Limb (tissue), 2 donors: ENCODE measurements at regions not wholly inside any gene's neighbourhood (a gene's known extent, or its start where the extent isn't known, plus 50 kb on each side); places are given as distances from the start of the nearest gene placed in this dataset.
"Not testable (repeated sequence)": the region's sequence is repeated elsewhere in the genome, so short reads cannot be mapped to it uniquely, and the experiment has no call there.

ENCODE experiments used
- DNase-seq, 2 donors: peaks; one replicate each; pipeline ENCODE4 v3.0.0-alpha.2; 2016; ENCODE audit errors: extremely low spot score in 2 of 2

GRCh38 chr11:129503646-129504045 is 128.0 kb downstream of the BARX2 start:
- no peak for DNase-seq

GRCh38 chr11:129505266-129505665 is 129.6 kb downstream of the BARX2 start:
- DNase-seq = no peak

GRCh38 chr11:129508163-129508562 is 132.5 kb downstream of the BARX2 start:
- DNase-seq = no peak

- no peak for DNase-seq
These were observed 152.6 kb downstream of the BARX2 start for GRCh38 chr11:129528296-129528695.

GRCh38 chr11:129530154-129530895 is 154.7 kb downstream of the BARX2 start:
- DNase-seq = no peak

GRCh38 chr11:129533395-129533794 is 157.7 kb downstream of the BARX2 start:
- DNase-seq = no peak

GRCh38 chr11:129536338-129536737 is 160.7 kb downstream of the BARX2 start:
- no peak for DNase-seq

- no peak for DNase-seq
These were observed 162.7 kb downstream of the BARX2 start for GRCh38 chr11:129538323-129538722.

- DNase-seq = no peak
These were observed 168.1 kb downstream of the BARX2 start for GRCh38 chr11:129543515-129544290.

GRCh38 chr11:129544691-129545090 is 169.0 kb downstream of the BARX2 start:
- no peak for DNase-seq

- DNase-seq = no peak
These were observed 170.6 kb downstream of the BARX2 start for GRCh38 chr11:129546266-129546665.

- no peak for DNase-seq
These were observed 181.8 kb downstream of the BARX2 start for GRCh38 chr11:129557421-129557820.

GRCh38 chr11:129569007-129569406 is 193.4 kb downstream of the BARX2 start:
- no peak for DNase-seq

GRCh38 chr11:129572667-129573066 is 197.0 kb downstream of the BARX2 start:
- DNase-seq = not testable (repeated sequence)

GRCh38 chr11:129573161-129573560 is 197.5 kb downstream of the BARX2 start:
- no peak for DNase-seq

GRCh38 chr11:129574431-129574830 is 198.8 kb downstream of the BARX2 start:
- no peak for DNase-seq

- DNase-seq = no peak
These were observed 201.0 kb downstream of the BARX2 start for GRCh38 chr11:129576652-129577051.

GRCh38 chr11:129578006-129578405 is 202.4 kb downstream of the BARX2 start:
- no peak for DNase-seq

GRCh38 chr11:129580278-129580677 is 204.6 kb downstream of the BARX2 start:
- DNase-seq = no peak

GRCh38 chr11:129584316-129584715 is 208.7 kb downstream of the BARX2 start:
- DNase-seq = peak in 1 of 2 donors; percentile 15

- no peak for DNase-seq
These were observed 213.7 kb downstream of the BARX2 start for GRCh38 chr11:129589190-129589860.

- no peak for DNase-seq
These were observed 214.5 kb downstream of the BARX2 start for GRCh38 chr11:129590030-129590752.
